ENCODE measurements at regions not wholly inside any gene's neighbourhood (a gene's known extent, or its start where the extent isn't known, plus 50 kb on each side); places are given as distances from the start of the nearest gene placed in this dataset.

GRCh38 chr5:73318308-73318719 lies 130.3 kb downstream of the FOXD1 start:
- CTCF ChIA-PET, result no interaction called here
- DNase-seq (ENCODE audit: extremely low spot score), result no peak
- POLR2A ChIA-PET, result no interaction called here
- TF ChIP-seq, protein P1, sequence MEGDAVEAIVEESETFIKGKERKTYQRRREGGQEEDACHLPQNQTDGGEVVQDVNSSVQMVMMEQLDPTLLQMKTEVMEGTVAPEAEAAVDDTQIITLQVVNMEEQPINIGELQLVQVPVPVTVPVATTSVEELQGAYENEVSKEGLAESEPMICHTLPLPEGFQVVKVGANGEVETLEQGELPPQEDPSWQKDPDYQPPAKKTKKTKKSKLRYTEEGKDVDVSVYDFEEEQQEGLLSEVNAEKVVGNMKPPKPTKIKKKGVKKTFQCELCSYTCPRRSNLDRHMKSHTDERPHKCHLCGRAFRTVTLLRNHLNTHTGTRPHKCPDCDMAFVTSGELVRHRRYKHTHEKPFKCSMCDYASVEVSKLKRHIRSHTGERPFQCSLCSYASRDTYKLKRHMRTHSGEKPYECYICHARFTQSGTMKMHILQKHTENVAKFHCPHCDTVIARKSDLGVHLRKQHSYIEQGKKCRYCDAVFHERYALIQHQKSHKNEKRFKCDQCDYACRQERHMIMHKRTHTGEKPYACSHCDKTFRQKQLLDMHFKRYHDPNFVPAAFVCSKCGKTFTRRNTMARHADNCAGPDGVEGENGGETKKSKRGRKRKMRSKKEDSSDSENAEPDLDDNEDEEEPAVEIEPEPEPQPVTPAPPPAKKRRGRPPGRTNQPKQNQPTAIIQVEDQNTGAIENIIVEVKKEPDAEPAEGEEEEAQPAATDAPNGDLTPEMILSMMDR (IDR thresholded peaks at IDR 0.05; ENCODE audit: control extremely low read depth, extremely low read depth, low read depth, missing control alignments), result no peak

DNA sequence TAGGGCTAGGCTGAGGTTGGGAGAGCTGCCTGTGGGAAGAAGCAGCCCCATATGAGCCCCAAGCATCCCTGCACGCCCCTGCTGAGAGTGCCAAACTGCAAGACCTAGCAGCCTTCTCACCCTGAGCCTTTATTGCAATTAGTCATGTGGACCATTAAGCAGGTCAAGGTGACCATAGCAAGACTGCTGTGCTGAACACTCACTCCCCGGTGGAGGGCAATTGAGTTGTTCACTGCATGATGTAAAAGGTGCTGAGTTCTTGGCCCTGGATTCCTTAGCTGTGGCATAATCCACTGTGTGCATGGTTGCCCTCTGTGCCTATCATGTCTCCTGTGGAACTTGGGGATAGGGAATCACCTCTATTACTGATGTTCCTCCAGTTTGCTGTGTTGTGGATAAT lies 131.1 kb downstream of the FOXD1 start:
- TF ChIP-seq, protein P1 (IDR thresholded peaks at IDR 0.05; ENCODE audit: control extremely low read depth, extremely low read depth, low read depth, missing control alignments), result no peak
- CTCF ChIA-PET, result no interaction called here
- POLR2A ChIA-PET, result no interaction called here
- DNase-seq (ENCODE audit: extremely low spot score), result no peak

- ChIA-PET CTCF (interaction anchor here (1.1 kb wide), 1 partner anchor 9 kb away, joined by 3 read pairs; no protein-coding TSS in a partner anchor), POLR2A (no interaction called here)
- TF ChIP-seq, protein P1 (IDR thresholded peaks at IDR 0.05; ENCODE audit: control extremely low read depth, extremely low read depth, low read depth, missing control alignments), result no peak
- DNase-seq (ENCODE audit: extremely low spot score), result no peak
Measured at GRCh38 chr5:73314395-73315257, 134.0 kb downstream of the FOXD1 start.

DNA sequence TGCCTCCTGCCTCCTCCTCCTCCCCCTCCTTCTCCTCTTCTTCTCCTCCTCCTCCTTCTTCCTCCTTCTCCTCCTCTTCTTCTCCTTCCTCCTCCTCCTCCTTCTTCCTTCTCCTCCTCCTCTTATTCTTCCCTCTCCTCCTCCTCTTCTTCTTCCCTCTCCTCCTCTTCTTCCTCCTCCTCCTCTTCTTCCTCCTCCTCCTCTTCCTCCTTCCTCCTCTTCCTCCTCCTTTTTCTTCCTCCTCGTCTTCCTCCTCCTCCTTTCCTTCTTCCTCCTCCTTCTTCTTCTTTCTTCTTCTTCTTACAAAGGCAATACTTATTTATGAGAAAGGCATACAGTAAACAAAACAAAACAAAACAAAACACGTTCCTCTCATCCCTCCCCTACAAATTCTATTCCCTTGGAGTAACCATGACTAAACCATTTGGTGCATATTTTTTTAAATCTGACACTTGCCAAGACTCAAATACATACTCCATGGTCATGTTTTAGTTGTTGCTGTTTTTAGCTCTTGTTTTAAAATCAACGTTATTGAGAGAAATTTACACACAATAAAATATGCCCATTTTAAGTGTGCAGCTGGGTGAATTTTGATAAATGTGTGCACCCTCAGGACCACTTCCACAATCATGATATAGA lies 135.6 kb downstream of the FOXD1 start:
- POLR2A ChIA-PET, result no interaction called here
- TF ChIP-seq, protein P1 (IDR thresholded peaks at IDR 0.05; ENCODE audit: control extremely low read depth, extremely low read depth, low read depth, missing control alignments), result no peak
- DNase-seq (ENCODE audit: extremely low spot score), result no peak
- CTCF ChIA-PET, result interaction anchor here (1.3 kb wide), 1 partner anchor 10 kb away, joined by 4 read pairs; no protein-coding TSS in a partner anchor

- ChIA-PET CTCF (interaction anchor here (1.3 kb wide), 1 partner anchor 11 kb away, joined by 4 read pairs; no protein-coding TSS in a partner anchor), POLR2A (no interaction called here)
- TF ChIP-seq, protein P1 (IDR thresholded peaks at IDR 0.05; ENCODE audit: control extremely low read depth, extremely low read depth, low read depth, missing control alignments), result no peak
- DNase-seq (ENCODE audit: extremely low spot score), result no peak
Measured at GRCh38 chr5:73312146-73312871, 136.3 kb downstream of the FOXD1 start.
